ENCODE measurements at regions not wholly inside any gene's neighbourhood (a gene's known extent, or its start where the extent isn't known, plus 50 kb on each side); places are given as distances from the start of the nearest gene placed in this dataset.

DNA sequence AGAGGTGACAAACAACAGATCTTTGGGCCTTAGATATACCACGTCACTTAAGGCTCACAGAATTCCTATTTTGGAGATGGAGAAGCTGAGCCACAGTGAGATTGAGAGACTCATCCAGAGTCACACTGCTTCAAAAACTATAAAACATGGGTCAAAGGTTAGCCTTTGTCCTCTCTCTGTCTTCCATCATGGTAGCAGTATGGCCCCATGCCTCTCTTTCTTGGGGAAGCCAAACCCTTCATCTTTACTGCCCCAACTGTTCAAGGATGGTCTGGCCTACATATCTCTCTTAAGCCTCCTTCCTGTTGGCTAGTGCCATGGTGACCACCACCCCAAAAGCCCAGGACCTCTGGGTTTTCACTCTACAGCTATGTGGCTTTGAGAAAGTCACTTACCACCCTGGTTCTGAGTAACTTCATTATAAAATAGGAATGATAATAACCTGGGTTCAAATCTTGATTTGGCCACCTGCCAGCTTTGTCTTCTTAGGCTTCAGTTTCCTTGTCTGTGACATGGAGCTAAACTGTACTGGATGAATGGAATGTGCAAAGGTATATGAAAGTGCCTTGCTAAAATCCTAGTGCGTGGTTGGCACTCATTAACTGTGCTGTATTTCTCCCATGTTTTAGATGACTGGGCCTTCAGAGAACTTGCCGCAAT, 85.9 kb upstream of the JUN start:
- Histone ChIP-seq H3K9me3 (ENCODE audit: low read length) (no peaks in the 10 kb centered on the region), H3K9me2 (ENCODE audit: insufficient read depth, low read length) (no peaks in the 10 kb centered on the region), H3K79me2 (replicated peaks; ENCODE audit: insufficient read depth, low read length) (no peaks in the 10 kb centered on the region), H3K36me3 (ENCODE audit: insufficient read depth, low read length) (no peaks in the 10 kb centered on the region), H4K20me1 (ENCODE audit: insufficient read depth) (no peaks in the 10 kb centered on the region), H3K4me2 (ENCODE audit: low read length) (no peak overlapping the region), H2AFZ (ENCODE audit: low read depth, low read length) (no peak overlapping the region), H3K4me3 (ENCODE audit: low read length) (no peak overlapping the region), H3K9ac (ENCODE audit: low read length) (no peak overlapping the region), H3F3A (ENCODE audit: insufficient read depth, low read length, poor library complexity, severe bottlenecking) (no peaks in the 10 kb centered on the region), H3K27ac (ENCODE audit: low read length) (no peak overlapping the region), H3K27me3 (ENCODE audit: insufficient read depth, low read depth, low read length) (no peaks in the 10 kb centered on the region)
- no peak for TF ChIP-seq RAD21 (conservative IDR thresholded peaks at IDR 0.05)
- no peak for TF ChIP-seq EZH2 (IDR thresholded peaks at IDR 0.05; ENCODE audit: borderline replicate concordance, insufficient read depth, low read length, poor library complexity, severe bottlenecking)
- TF ChIP-seq, protein P1, sequence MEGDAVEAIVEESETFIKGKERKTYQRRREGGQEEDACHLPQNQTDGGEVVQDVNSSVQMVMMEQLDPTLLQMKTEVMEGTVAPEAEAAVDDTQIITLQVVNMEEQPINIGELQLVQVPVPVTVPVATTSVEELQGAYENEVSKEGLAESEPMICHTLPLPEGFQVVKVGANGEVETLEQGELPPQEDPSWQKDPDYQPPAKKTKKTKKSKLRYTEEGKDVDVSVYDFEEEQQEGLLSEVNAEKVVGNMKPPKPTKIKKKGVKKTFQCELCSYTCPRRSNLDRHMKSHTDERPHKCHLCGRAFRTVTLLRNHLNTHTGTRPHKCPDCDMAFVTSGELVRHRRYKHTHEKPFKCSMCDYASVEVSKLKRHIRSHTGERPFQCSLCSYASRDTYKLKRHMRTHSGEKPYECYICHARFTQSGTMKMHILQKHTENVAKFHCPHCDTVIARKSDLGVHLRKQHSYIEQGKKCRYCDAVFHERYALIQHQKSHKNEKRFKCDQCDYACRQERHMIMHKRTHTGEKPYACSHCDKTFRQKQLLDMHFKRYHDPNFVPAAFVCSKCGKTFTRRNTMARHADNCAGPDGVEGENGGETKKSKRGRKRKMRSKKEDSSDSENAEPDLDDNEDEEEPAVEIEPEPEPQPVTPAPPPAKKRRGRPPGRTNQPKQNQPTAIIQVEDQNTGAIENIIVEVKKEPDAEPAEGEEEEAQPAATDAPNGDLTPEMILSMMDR (IDR thresholded peaks at IDR 0.05; ENCODE audit: poor library complexity, severe bottlenecking) = no peak
- TF ChIP-seq, protein P2, sequence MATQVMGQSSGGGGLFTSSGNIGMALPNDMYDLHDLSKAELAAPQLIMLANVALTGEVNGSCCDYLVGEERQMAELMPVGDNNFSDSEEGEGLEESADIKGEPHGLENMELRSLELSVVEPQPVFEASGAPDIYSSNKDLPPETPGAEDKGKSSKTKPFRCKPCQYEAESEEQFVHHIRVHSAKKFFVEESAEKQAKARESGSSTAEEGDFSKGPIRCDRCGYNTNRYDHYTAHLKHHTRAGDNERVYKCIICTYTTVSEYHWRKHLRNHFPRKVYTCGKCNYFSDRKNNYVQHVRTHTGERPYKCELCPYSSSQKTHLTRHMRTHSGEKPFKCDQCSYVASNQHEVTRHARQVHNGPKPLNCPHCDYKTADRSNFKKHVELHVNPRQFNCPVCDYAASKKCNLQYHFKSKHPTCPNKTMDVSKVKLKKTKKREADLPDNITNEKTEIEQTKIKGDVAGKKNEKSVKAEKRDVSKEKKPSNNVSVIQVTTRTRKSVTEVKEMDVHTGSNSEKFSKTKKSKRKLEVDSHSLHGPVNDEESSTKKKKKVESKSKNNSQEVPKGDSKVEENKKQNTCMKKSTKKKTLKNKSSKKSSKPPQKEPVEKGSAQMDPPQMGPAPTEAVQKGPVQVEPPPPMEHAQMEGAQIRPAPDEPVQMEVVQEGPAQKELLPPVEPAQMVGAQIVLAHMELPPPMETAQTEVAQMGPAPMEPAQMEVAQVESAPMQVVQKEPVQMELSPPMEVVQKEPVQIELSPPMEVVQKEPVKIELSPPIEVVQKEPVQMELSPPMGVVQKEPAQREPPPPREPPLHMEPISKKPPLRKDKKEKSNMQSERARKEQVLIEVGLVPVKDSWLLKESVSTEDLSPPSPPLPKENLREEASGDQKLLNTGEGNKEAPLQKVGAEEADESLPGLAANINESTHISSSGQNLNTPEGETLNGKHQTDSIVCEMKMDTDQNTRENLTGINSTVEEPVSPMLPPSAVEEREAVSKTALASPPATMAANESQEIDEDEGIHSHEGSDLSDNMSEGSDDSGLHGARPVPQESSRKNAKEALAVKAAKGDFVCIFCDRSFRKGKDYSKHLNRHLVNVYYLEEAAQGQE (IDR thresholded peaks at IDR 0.05; ENCODE audit: borderline replicate concordance) = no peak
- no peak for TF ChIP-seq EP300 (conservative IDR thresholded peaks at IDR 0.05; ENCODE audit: poor library complexity, severe bottlenecking)
- TF ChIP-seq POLR2AphosphoS5 (IDR thresholded peaks at IDR 0.05) = no peak
- TF ChIP-seq SMC3 (conservative IDR thresholded peaks at IDR 0.05; ENCODE audit: poor library complexity) = no peak
- no peak for TF ChIP-seq TAF1 (IDR thresholded peaks at IDR 0.05; ENCODE audit: low read depth)
- TF ChIP-seq MXI1 (conservative IDR thresholded peaks at IDR 0.05; ENCODE audit: poor library complexity, severe bottlenecking) = no peak

DNA sequence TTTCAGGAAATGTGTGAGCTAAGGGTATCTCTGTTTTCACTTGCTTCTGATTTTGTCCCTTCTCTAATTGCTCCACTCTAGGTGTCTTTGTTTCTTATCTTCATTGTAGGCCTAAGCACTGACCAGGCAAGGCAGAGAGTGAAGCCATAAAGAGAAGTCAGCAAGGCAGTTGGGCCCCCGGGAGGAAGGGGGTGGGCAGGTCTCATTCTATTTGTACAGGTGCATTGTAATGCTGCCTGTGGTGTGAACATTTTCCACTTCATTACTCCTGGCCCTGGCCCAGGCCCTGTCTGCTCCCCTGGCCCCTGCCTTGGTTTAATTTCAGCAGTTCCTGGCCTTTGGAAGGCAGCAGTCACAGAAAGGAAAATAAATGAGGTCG, 86.4 kb upstream of the JUN start:
- H3K79me2 ChIP-seq (replicated peaks; ENCODE audit: insufficient read depth, low read length) = no peaks in the 10 kb centered on the region
- H3K4me2 ChIP-seq (ENCODE audit: low read length) = no peak overlapping the region
- no peak overlapping the region for H3K9ac ChIP-seq (ENCODE audit: low read length)
- H2AFZ ChIP-seq (ENCODE audit: low read depth, low read length) = no peak overlapping the region
- H3K4me3 ChIP-seq (ENCODE audit: low read length) = no peak overlapping the region
- no peak overlapping the region for H3K27ac ChIP-seq (ENCODE audit: low read length)
- H3K9me2 ChIP-seq (ENCODE audit: insufficient read depth, low read length) = no peaks in the 10 kb centered on the region
- H3K36me3 ChIP-seq (ENCODE audit: insufficient read depth, low read length) = no peaks in the 10 kb centered on the region
- no peaks in the 10 kb centered on the region for H3F3A ChIP-seq (ENCODE audit: insufficient read depth, low read length, poor library complexity, severe bottlenecking)
- no peak for TF ChIP-seq MXI1 (conservative IDR thresholded peaks at IDR 0.05; ENCODE audit: poor library complexity, severe bottlenecking)
- no peak for TF ChIP-seq EZH2 (IDR thresholded peaks at IDR 0.05; ENCODE audit: borderline replicate concordance, insufficient read depth, low read length, poor library complexity, severe bottlenecking)
- TF ChIP-seq, protein P1 (IDR thresholded peaks at IDR 0.05; ENCODE audit: poor library complexity, severe bottlenecking) = no peak
- TF ChIP-seq, protein P2 (IDR thresholded peaks at IDR 0.05; ENCODE audit: borderline replicate concordance) = no peak
- TF ChIP-seq TAF1 (IDR thresholded peaks at IDR 0.05; ENCODE audit: low read depth) = no peak
- no peak for TF ChIP-seq POLR2AphosphoS5 (IDR thresholded peaks at IDR 0.05)
- no peak for TF ChIP-seq RAD21 (conservative IDR thresholded peaks at IDR 0.05)
- no peak for TF ChIP-seq SMC3 (conservative IDR thresholded peaks at IDR 0.05; ENCODE audit: poor library complexity)
- TF ChIP-seq EP300 (conservative IDR thresholded peaks at IDR 0.05; ENCODE audit: poor library complexity, severe bottlenecking) = no peak
- H4K20me1 ChIP-seq (ENCODE audit: insufficient read depth) = no peaks in the 10 kb centered on the region
- no peaks in the 10 kb centered on the region for H3K9me3 ChIP-seq (ENCODE audit: low read length)
- no peaks in the 10 kb centered on the region for H3K27me3 ChIP-seq (ENCODE audit: insufficient read depth, low read depth, low read length)
